C4-2B (cell line): ENCODE measurements at regions not wholly inside any gene's neighbourhood (a gene's known extent, or its start where the extent isn't known, plus 50 kb on each side); places are given as distances from the start of the nearest gene placed in this dataset.

Experiments used
- ZFX ChIP-seq: fragments of 450-650 bp; IDR thresholded peaks from 2 replicates; pipeline ENCODE4 v1.6.1; 2017
- TF ChIP-seq, protein P1 (sequence below): fragments of 450-650 bp; conservative IDR thresholded peaks from 2 replicates; pipeline ENCODE4 v1.5.1; 2017; ENCODE audit warnings: mild to moderate bottlenecking

DNA sequence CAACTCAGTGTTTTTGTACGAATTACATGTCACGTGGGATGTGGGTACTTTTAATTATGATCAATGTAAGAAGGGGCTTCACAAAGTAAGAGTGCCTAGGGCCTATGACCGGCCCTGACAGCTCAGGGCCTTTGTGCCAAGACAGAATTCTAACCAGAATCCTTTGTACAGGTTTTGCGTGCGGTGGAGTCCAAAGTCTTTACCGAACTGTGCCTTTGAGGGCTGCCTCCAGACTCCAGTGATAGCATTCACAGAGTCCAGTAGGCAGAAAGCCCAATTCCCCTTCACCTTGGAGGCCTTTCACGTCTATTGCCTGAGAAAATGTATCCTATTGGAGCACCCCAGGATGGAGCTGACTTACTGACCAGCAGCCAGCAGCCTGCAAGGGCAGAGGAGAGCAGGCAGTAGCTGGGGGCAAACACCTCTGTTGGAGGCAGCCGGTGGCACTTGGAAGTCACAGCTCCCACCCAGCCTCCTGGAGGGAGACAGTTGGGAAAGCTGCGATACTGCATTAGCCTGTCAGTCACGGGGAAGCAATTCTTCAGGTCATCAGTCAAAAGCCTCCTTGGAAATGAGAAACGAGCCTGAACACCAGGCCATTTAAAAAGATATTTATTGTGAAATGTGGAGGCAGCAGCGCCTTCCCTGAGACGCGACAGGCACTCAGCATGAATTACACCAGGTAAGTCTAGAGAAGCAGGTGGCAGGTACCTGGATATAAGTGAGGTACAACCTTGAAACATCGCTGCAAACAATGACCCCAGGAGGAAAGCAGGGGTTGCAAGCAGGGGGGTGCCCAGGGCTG is 98.1 kb upstream of the CDYL2 start:
- TF ChIP-seq, protein P1, sequence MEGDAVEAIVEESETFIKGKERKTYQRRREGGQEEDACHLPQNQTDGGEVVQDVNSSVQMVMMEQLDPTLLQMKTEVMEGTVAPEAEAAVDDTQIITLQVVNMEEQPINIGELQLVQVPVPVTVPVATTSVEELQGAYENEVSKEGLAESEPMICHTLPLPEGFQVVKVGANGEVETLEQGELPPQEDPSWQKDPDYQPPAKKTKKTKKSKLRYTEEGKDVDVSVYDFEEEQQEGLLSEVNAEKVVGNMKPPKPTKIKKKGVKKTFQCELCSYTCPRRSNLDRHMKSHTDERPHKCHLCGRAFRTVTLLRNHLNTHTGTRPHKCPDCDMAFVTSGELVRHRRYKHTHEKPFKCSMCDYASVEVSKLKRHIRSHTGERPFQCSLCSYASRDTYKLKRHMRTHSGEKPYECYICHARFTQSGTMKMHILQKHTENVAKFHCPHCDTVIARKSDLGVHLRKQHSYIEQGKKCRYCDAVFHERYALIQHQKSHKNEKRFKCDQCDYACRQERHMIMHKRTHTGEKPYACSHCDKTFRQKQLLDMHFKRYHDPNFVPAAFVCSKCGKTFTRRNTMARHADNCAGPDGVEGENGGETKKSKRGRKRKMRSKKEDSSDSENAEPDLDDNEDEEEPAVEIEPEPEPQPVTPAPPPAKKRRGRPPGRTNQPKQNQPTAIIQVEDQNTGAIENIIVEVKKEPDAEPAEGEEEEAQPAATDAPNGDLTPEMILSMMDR = no peak
- no peak for TF ChIP-seq ZFX
